ENCODE measurements at regions not wholly inside any gene's neighbourhood (a gene's known extent, or its start where the extent isn't known, plus 50 kb on each side); places are given as distances from the start of the nearest gene placed in this dataset.

DNA sequence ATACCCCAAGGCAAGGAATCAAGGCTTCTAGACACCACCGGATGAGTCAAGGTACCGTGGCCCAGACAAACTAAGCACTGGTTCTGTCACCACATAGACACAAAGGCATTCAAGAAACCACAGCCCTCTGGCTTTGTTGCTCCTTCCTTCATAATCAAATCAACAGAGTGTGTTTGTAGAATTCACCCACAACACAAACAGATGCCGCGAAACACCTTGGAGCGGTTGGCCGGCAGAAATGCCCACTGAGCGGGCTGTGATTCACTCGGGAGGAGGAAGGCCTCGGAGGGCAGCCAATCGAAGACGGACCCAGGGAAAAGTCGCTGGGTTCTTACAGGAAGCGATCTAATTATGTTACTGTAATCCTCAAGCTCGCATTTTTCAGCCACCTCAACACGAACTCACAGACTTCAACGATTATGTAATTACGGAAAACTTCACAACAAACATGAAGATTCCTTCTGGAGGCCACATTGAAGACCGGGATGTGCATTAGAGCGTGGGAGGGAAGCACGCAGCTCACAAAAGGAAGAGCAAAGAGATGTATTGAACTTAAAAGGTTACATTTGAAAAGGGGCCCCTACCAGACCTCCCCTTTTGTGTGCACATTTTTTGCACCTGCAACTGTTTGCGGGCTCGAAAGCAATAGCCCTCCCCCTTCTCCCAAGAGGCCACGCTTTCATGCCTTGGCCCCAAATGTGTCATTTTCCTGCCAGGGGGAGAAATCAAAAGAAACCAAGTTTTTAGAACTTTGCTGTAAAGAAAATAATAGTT, 184.7 kb upstream of the PREP start:
- BruUV-seq (replicated peaks), result no TSS peak
- POLR2A ChIA-PET, result no interaction called here

More for the DNA sequence above, 184.7 kb upstream of the PREP start:
- Histone ChIP-seq H3K27ac (ENCODE audit: insufficient read depth, low read depth, low read length) (no peak overlapping the region), H3K79me2 (ENCODE audit: control insufficient read depth, insufficient read depth, low read length) (no peaks in the 10 kb centered on the region), H3K9ac (replicated peaks; ENCODE audit: extremely low read depth, insufficient read depth, low read length) (no peak overlapping the region), H3K36me3 (ENCODE audit: control insufficient read depth in 2 of 2, extremely low read depth in 1 of 2, insufficient read depth in 2 of 2, low read length in 2 of 2) (no peaks in the 10 kb centered on the region), H4K20me1 (replicated peaks; ENCODE audit: control insufficient read depth, extremely low read depth, insufficient read depth, low read length) (no peaks in the 10 kb centered on the region), H3K4me2 (ENCODE audit: insufficient read depth, low read length) (no peak overlapping the region), H3K9me3 (replicated peaks; ENCODE audit: control insufficient read depth, insufficient read depth, low read length) (no peaks in the 10 kb centered on the region), H3K27me3 (ENCODE audit: control insufficient read depth in 2 of 2, insufficient read depth in 2 of 2, low read length in 2 of 2) (no peaks in the 10 kb centered on the region), H2AFZ (ENCODE audit: low read depth, low read length) (no peak overlapping the region), H3K9me1 (replicated peaks; ENCODE audit: control insufficient read depth, extremely low read depth, insufficient read depth, low read length) (no peaks in the 10 kb centered on the region), H3K4me1 (ENCODE audit: control insufficient read depth, extremely low read depth, insufficient read depth, low read length) (no peaks in the 10 kb centered on the region), H3K4me3 (replicated peaks in 1 of 3; ENCODE audit: insufficient read depth in 1 of 3, low read depth in 1 of 3, low read length in 3 of 3) (no peak overlapping the region)
- intact Hi-C loops (cut with micrococcal nuclease), result no loop called here
- CTCF ChIA-PET, result interaction anchor here (1.0 kb wide), 1 partner anchor 157 kb away, joined by 4 read pairs; no protein-coding TSS in a partner anchor
- DNase-seq (ENCODE audit: low read depth, low spot score) (no peak), FAIRE-seq (no peak)
- TF ChIP-seq, protein P1, sequence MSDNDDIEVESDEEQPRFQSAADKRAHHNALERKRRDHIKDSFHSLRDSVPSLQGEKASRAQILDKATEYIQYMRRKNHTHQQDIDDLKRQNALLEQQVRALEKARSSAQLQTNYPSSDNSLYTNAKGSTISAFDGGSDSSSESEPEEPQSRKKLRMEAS (IDR thresholded peaks at IDR 0.05; ENCODE audit: insufficient read depth, insufficient read length), result no peak
- TF ChIP-seq MYC (IDR thresholded peaks at IDR 0.05; ENCODE audit: low read depth, low read length) (no peak), GATA2 (IDR thresholded peaks at IDR 0.05; ENCODE audit: insufficient read depth, insufficient read length, low read depth, low read length) (no peak), FOS (IDR thresholded peaks at IDR 0.05; ENCODE audit: borderline replicate concordance, insufficient read depth, low read length) (no peak), EZH2 (IDR thresholded peaks at IDR 0.05; ENCODE audit: borderline replicate concordance, low read depth, low read length, severe bottlenecking) (no peak), POLR2AphosphoS5 (IDR thresholded peaks at IDR 0.05; ENCODE audit: insufficient read depth, low read depth, low read length) (no peak), POLR2A (IDR thresholded peaks at IDR 0.05; ENCODE audit: low read depth, low read length) (no peak), JUN (IDR thresholded peaks at IDR 0.05; ENCODE audit: borderline replicate concordance, insufficient read depth, insufficient read length, low read depth) (no peak)
- TF ChIP-seq, protein P2, sequence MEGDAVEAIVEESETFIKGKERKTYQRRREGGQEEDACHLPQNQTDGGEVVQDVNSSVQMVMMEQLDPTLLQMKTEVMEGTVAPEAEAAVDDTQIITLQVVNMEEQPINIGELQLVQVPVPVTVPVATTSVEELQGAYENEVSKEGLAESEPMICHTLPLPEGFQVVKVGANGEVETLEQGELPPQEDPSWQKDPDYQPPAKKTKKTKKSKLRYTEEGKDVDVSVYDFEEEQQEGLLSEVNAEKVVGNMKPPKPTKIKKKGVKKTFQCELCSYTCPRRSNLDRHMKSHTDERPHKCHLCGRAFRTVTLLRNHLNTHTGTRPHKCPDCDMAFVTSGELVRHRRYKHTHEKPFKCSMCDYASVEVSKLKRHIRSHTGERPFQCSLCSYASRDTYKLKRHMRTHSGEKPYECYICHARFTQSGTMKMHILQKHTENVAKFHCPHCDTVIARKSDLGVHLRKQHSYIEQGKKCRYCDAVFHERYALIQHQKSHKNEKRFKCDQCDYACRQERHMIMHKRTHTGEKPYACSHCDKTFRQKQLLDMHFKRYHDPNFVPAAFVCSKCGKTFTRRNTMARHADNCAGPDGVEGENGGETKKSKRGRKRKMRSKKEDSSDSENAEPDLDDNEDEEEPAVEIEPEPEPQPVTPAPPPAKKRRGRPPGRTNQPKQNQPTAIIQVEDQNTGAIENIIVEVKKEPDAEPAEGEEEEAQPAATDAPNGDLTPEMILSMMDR (IDR thresholded peaks at IDR 0.05; ENCODE audit: extremely low read depth in 1 of 2, insufficient read depth in 1 of 2, low read depth in 1 of 2, low read length in 2 of 2), result no peak
- dilution Hi-C loops (cut with MboI; ENCODE audit: extremely low pct_ligation_motif_present, low sequenced_read_pairs), result no loop called here
